ENCODE measurements at regions not wholly inside any gene's neighbourhood (a gene's known extent, or its start where the extent isn't known, plus 50 kb on each side); places are given as distances from the start of the nearest gene placed in this dataset.

DNA sequence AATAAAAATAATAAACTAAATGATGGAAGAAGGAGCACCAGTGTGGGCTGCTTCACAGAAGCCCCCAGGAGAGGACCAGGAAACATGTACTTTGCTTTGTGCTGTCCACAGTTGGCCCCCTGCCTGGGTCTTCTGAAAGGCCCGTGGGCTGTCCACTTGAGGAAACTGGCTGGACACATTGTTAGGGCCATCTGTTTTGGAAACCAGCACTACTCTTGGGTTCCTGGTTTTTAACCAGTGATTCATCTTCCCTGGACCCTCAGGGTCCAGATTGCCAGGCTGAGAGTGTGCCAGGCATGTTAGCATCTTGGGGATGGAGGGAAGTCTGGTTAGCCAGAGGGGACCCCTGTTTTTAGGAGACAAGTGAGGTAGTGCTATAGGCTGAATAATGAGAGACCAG is 297.2 kb upstream of the C2CD4B start:
- H3K27me3 ChIP-seq (replicated peaks in 1 of 4; ENCODE audit: control extremely low read depth in 1 of 4, control insufficient read depth in 3 of 4, insufficient read depth in 4 of 4, low read length in 3 of 4): peaks cover 0 to 4% (median 0%) of the 10 kb centered on the region in 4 experiments
- intact Hi-C loops (cut with micrococcal nuclease): no loop called here
- ATAC-seq (ENCODE audit: low read depth) (no peak), DNase-seq (no peak)
- H3K4me1 Mint-ChIP-seq: no peaks in the 10 kb centered on the region
- H2AFZ ChIP-seq (ENCODE audit: insufficient read depth, low read depth, low read length, poor library complexity, severe bottlenecking): no peak overlapping the region
- TF ChIP-seq, protein P1, sequence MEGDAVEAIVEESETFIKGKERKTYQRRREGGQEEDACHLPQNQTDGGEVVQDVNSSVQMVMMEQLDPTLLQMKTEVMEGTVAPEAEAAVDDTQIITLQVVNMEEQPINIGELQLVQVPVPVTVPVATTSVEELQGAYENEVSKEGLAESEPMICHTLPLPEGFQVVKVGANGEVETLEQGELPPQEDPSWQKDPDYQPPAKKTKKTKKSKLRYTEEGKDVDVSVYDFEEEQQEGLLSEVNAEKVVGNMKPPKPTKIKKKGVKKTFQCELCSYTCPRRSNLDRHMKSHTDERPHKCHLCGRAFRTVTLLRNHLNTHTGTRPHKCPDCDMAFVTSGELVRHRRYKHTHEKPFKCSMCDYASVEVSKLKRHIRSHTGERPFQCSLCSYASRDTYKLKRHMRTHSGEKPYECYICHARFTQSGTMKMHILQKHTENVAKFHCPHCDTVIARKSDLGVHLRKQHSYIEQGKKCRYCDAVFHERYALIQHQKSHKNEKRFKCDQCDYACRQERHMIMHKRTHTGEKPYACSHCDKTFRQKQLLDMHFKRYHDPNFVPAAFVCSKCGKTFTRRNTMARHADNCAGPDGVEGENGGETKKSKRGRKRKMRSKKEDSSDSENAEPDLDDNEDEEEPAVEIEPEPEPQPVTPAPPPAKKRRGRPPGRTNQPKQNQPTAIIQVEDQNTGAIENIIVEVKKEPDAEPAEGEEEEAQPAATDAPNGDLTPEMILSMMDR (IDR thresholded peaks at IDR 0.05): no peak
- TF ChIP-seq EZH2 (IDR thresholded peaks at IDR 0.05; ENCODE audit: borderline replicate concordance, insufficient read depth, low read depth, low read length, poor library complexity, severe bottlenecking): no peak
- no peak overlapping the region for H3K9ac ChIP-seq (ENCODE audit: low read length)
- no peak overlapping the region for H3K27ac ChIP-seq (ENCODE audit: low read length in 2 of 2)
- no peaks in the 10 kb centered on the region for H3K79me2 ChIP-seq (ENCODE audit: control insufficient read depth, insufficient read depth, low read length)
- H3K4me3 ChIP-seq (ENCODE audit: control extremely low read depth in 1 of 5, extremely low read depth in 1 of 5, insufficient read depth in 1 of 5, low read depth in 2 of 5, low read length in 4 of 5): no peak overlapping the region
- no peak overlapping the region for H3K4me3 Mint-ChIP-seq
- no peaks in the 10 kb centered on the region for H3K9me3 ChIP-seq (ENCODE audit: control extremely low read depth in 1 of 3, control insufficient read depth in 2 of 3, insufficient read depth in 1 of 3, low read length in 2 of 3)
- peaks cover 7% of the 10 kb centered on the region for H3K27me3 Mint-ChIP-seq
- H3K27ac Mint-ChIP-seq: no peak overlapping the region
- no peak overlapping the region for H3K4me2 ChIP-seq (replicated peaks; ENCODE audit: low read depth, low read length, poor library complexity, severe bottlenecking)
- ChIA-PET POLR2A (no interaction called here), CTCF (no interaction called here)
- H4K20me1 ChIP-seq (ENCODE audit: control insufficient read depth, insufficient read depth, low read length, poor library complexity, severe bottlenecking): no peaks in the 10 kb centered on the region
- 69% methylated on average over 1 of the region's 1 CpG for WGBS (ENCODE audit: insufficient coverage)
- no peaks in the 10 kb centered on the region for H3K36me3 ChIP-seq (replicated peaks in 1 of 2; ENCODE audit: control extremely low read depth in 1 of 2, control insufficient read depth in 1 of 2, extremely low read depth in 1 of 2, insufficient read depth in 2 of 2, low read length in 1 of 2)
- no peaks in the 10 kb centered on the region for H3K9me3 Mint-ChIP-seq (ENCODE audit: insufficient read depth)
- no peaks in the 10 kb centered on the region for H3K4me1 ChIP-seq (ENCODE audit: control insufficient read depth in 2 of 2, insufficient read depth in 2 of 2, low read length in 2 of 2)

DNA sequence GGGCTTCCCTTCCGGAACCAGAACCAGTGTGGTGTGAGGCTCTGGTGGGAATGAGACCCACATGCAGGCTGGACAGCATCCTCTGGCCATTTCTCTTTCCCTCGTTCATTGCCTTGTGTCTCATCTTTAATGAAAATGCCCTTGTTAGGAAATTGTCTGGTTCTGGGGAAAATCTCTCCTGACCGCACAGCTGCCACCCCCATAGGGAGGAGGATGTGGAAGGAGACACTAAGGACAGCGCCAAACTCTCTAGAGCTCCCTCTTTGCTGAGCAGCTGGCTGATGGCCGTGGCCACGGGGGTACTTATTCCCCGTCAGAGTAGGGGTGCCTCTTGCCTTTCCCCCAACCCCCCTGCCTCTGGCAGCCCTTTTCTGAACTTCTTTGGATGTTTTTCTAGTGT is 297.6 kb upstream of the C2CD4B start:
- ATAC-seq (ENCODE audit: low read depth) (no peak), DNase-seq (no peak)
- Histone ChIP-seq H3K36me3 (replicated peaks in 1 of 2; ENCODE audit: control extremely low read depth in 1 of 2, control insufficient read depth in 1 of 2, extremely low read depth in 1 of 2, insufficient read depth in 2 of 2, low read length in 1 of 2) (no peaks in the 10 kb centered on the region), H3K4me3 (ENCODE audit: control extremely low read depth in 1 of 5, extremely low read depth in 1 of 5, insufficient read depth in 1 of 5, low read depth in 2 of 5, low read length in 4 of 5) (no peak overlapping the region), H3K79me2 (ENCODE audit: control insufficient read depth, insufficient read depth, low read length) (no peaks in the 10 kb centered on the region), H3K4me2 (replicated peaks; ENCODE audit: low read depth, low read length, poor library complexity, severe bottlenecking) (no peak overlapping the region), H2AFZ (ENCODE audit: insufficient read depth, low read depth, low read length, poor library complexity, severe bottlenecking) (no peak overlapping the region), H3K9me3 (ENCODE audit: control extremely low read depth in 1 of 3, control insufficient read depth in 2 of 3, insufficient read depth in 1 of 3, low read length in 2 of 3) (no peaks in the 10 kb centered on the region), H3K9ac (ENCODE audit: low read length) (no peak overlapping the region), H3K4me1 (ENCODE audit: control insufficient read depth in 2 of 2, insufficient read depth in 2 of 2, low read length in 2 of 2) (no peaks in the 10 kb centered on the region), H3K27me3 (replicated peaks in 1 of 4; ENCODE audit: control extremely low read depth in 1 of 4, control insufficient read depth in 3 of 4, insufficient read depth in 4 of 4, low read length in 3 of 4) (peaks cover 0 to 4% (median 0%) of the 10 kb centered on the region in 4 experiments), H3K27ac (ENCODE audit: low read length in 2 of 2) (no peak overlapping the region), H4K20me1 (ENCODE audit: control insufficient read depth, insufficient read depth, low read length, poor library complexity, severe bottlenecking) (no peaks in the 10 kb centered on the region)
- Mint-ChIP-seq H3K9me3 (ENCODE audit: insufficient read depth) (no peaks in the 10 kb centered on the region), H3K4me1 (no peaks in the 10 kb centered on the region), H3K27ac (no peak overlapping the region), H3K4me3 (no peak overlapping the region), H3K27me3 (peaks cover 7% of the 10 kb centered on the region)
- CTCF ChIA-PET: no interaction called here
- no peak for TF ChIP-seq EZH2 (IDR thresholded peaks at IDR 0.05; ENCODE audit: borderline replicate concordance, insufficient read depth, low read depth, low read length, poor library complexity, severe bottlenecking)
- TF ChIP-seq, protein P1 (IDR thresholded peaks at IDR 0.05): no peak
- intact Hi-C loops (cut with micrococcal nuclease): no loop called here
- WGBS (ENCODE audit: insufficient coverage): 100% methylated on average over 1 of the region's 7 CpGs
- POLR2A ChIA-PET: no interaction called here

All from B cell (primary cell).